ENCODE measurements at regions not wholly inside any gene's neighbourhood (a gene's known extent, or its start where the extent isn't known, plus 50 kb on each side); places are given as distances from the start of the nearest gene placed in this dataset.

DNA sequence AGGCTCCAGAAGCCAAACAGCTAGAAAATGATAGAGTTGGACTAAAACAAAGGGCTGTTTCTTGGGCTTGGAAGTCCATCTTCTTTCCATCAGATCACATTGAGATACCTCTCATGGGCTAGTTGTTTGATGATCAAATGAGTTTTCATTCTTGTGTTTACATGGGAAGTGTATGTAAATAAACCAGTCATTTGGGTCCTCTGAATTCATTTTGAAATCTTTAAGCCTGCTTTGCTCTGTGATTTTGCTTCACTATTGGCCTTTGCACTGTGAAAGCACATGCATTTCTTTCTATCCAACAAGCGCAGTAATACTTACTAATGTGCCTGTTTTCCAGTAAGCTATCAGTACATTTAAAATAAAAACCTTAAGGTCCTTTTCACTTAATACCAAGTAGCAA, 200.5 kb upstream of the IRS2 start:
- TF ChIP-seq, protein P1, sequence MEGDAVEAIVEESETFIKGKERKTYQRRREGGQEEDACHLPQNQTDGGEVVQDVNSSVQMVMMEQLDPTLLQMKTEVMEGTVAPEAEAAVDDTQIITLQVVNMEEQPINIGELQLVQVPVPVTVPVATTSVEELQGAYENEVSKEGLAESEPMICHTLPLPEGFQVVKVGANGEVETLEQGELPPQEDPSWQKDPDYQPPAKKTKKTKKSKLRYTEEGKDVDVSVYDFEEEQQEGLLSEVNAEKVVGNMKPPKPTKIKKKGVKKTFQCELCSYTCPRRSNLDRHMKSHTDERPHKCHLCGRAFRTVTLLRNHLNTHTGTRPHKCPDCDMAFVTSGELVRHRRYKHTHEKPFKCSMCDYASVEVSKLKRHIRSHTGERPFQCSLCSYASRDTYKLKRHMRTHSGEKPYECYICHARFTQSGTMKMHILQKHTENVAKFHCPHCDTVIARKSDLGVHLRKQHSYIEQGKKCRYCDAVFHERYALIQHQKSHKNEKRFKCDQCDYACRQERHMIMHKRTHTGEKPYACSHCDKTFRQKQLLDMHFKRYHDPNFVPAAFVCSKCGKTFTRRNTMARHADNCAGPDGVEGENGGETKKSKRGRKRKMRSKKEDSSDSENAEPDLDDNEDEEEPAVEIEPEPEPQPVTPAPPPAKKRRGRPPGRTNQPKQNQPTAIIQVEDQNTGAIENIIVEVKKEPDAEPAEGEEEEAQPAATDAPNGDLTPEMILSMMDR (conservative IDR thresholded peaks at IDR 0.05; ENCODE audit: low read length) = no peak
- no peak for TF ChIP-seq EZH2phosphoT487 (IDR thresholded peaks at IDR 0.05; ENCODE audit: borderline replicate concordance, low read depth, low read length)
